IMR-90 (cell line): ENCODE measurements at regions not wholly inside any gene's neighbourhood (a gene's known extent, or its start where the extent isn't known, plus 50 kb on each side); places are given as distances from the start of the nearest gene placed in this dataset.

ENCODE experiments used
- ATAC-seq: fragments of 200-7000 bp; cut with Tn5 transposase; 2 replicates; pipeline ENCODE4 v1.9.1; 2020; ENCODE audit warnings: low read depth, mild to moderate bottlenecking, moderate library complexity
- BruUV-seq: library from RNA; stranded (reverse); fragments of 400-500 nt; replicated peaks from 2 replicates; lab custom pipeline; 2021; lab: Mats Ljungman, UMichigan
- CTCF ChIA-PET: fragments of 300-600 bp; formaldehyde crosslinking; extraction: SDS; loops from one replicate; lab custom pipeline; 2021; ENCODE audit warnings: antibody characterized with exemption; lab: Yijun Ruan, JAX
- POLR2A ChIA-PET: fragments of 300-600 bp; sonication (Branson Sonifier 250); formaldehyde crosslinking; loops from one replicate; lab custom pipeline; 2022; ENCODE audit warnings: antibody characterized with exemption; ENCODE audit not compliant: unreplicated experiment; lab: Charles Lee
- DNase-seq: peaks from one replicate; pipeline ENCODE4 v3.0.0; 2013
- H2AFZ ChIP-seq: replicated peaks from 2 replicates; pipeline ENCODE3; 2013; ENCODE audit warnings: low read length, mild to moderate bottlenecking; ENCODE audit not compliant: poor library complexity
- H2AK5ac ChIP-seq: 2 replicates; pipeline ENCODE4 v1.6.1; 2013; ENCODE audit warnings: low read depth, low read length, inconsistent platforms
- H2AK9ac ChIP-seq: replicated peaks from 2 replicates; pipeline ENCODE3; 2013; ENCODE audit warnings: mild to moderate bottlenecking, low read depth, low read length, moderate library complexity; ENCODE audit not compliant: poor library complexity
- H2BK120ac ChIP-seq: 2 replicates; pipeline ENCODE4 v1.6.1; 2013; ENCODE audit warnings: low read depth, low read length, inconsistent platforms
- H2BK15ac ChIP-seq: 3 replicates; pipeline ENCODE4 v1.6.1; 2013; ENCODE audit warnings: low read depth, low read length, inconsistent platforms
- H2BK20ac ChIP-seq: 2 replicates; pipeline ENCODE4 v1.6.1; 2013; ENCODE audit warnings: low read depth, mild to moderate bottlenecking, inconsistent platforms, low read length, moderate library complexity
- H2BK5ac ChIP-seq: 2 replicates; pipeline ENCODE4 v1.6.1; 2013; ENCODE audit warnings: mild to moderate bottlenecking, low read depth, low read length, inconsistent platforms; ENCODE audit not compliant: poor library complexity, severe bottlenecking
- H3K14ac ChIP-seq: replicated peaks from 2 replicates; pipeline ENCODE4 v1.6.1; 2013; ENCODE audit warnings: low read depth, low read length, inconsistent platforms
- H3K18ac ChIP-seq: 2 replicates; pipeline ENCODE4 v1.6.1; 2013; ENCODE audit warnings: low read depth, low read length, control low read depth
- H3K23ac ChIP-seq: 2 replicates; pipeline ENCODE4 v1.6.1; 2013; ENCODE audit warnings: low read depth, low read length, inconsistent platforms
- H3K27ac ChIP-seq: 2 replicates; pipeline ENCODE4 v1.5.1; 2013; ENCODE audit warnings: mild to moderate bottlenecking, control low read depth, low read length; ENCODE audit not compliant: insufficient read depth
- H3K27me3 ChIP-seq: 2 replicates; pipeline ENCODE4 v1.6.1; 2013; ENCODE audit warnings: low read length; ENCODE audit not compliant: control insufficient read depth, insufficient read depth
- H3K36me3 ChIP-seq: 2 replicates; pipeline ENCODE4 v1.6.1; 2013; ENCODE audit warnings: low read length, mixed read lengths; ENCODE audit not compliant: control insufficient read depth, insufficient read depth
- H3K4ac ChIP-seq: 2 replicates; pipeline ENCODE4 v1.6.1; 2013; ENCODE audit warnings: low read depth, low read length, inconsistent platforms
- H3K4me1 ChIP-seq: 2 replicates; pipeline ENCODE4 v1.6.1; 2013; ENCODE audit warnings: low read length, mixed read lengths; ENCODE audit not compliant: control insufficient read depth, insufficient read depth
- H3K4me2 ChIP-seq: 2 replicates; pipeline ENCODE4 v1.6.1; 2013; ENCODE audit warnings: low read depth, mild to moderate bottlenecking, control low read depth, low read length, moderate library complexity
- H3K4me3 ChIP-seq: 2 replicates; pipeline ENCODE4 v1.5.1; 2013; ENCODE audit warnings: low read depth, mild to moderate bottlenecking, control low read depth, low read length, moderate library complexity; ENCODE audit not compliant: insufficient read depth
- H3K56ac ChIP-seq: 2 replicates; pipeline ENCODE4 v1.6.1; 2013; ENCODE audit warnings: low read length, inconsistent platforms; ENCODE audit not compliant: insufficient read depth; ENCODE audit errors: extremely low read depth
- H3K79me1 ChIP-seq, 2 experiments: 2 replicates each; pipeline ENCODE4 v1.6.1; 2013; ENCODE audit warnings: low read length in 2 of 2, inconsistent platforms in 1 of 2, low read depth in 1 of 2
- H3K9ac ChIP-seq: 2 replicates; pipeline ENCODE4 v1.6.1; 2013; ENCODE audit warnings: low read depth, low read length, control low read depth
- H3K9me1 ChIP-seq: 2 replicates; pipeline ENCODE4 v1.6.1; 2013; ENCODE audit warnings: low read length, inconsistent platforms; ENCODE audit not compliant: insufficient read depth
- H3K9me3 ChIP-seq: 2 replicates; pipeline ENCODE4 v1.6.1; 2013; ENCODE audit warnings: low read length; ENCODE audit not compliant: control insufficient read depth, insufficient read depth
- H4K20me1 ChIP-seq: 2 replicates; pipeline ENCODE4 v1.6.1; 2013; ENCODE audit warnings: low read length, inconsistent platforms; ENCODE audit not compliant: insufficient read depth
- H4K5ac ChIP-seq: 2 replicates; pipeline ENCODE4 v1.6.1; 2013; ENCODE audit warnings: mild to moderate bottlenecking, low read depth, low read length, control low read depth
- H4K8ac ChIP-seq, 2 experiments: 2 replicates each; pipeline ENCODE4 v1.6.1; 2013; ENCODE audit warnings: low read depth in 2 of 2, low read length in 2 of 2, control low read depth in 1 of 2, inconsistent platforms in 1 of 2
- H4K91ac ChIP-seq: 2 replicates; pipeline ENCODE4 v1.6.1; 2013; ENCODE audit warnings: low read depth, low read length, inconsistent platforms; ENCODE audit not compliant: insufficient read depth
- CEBPB ChIP-seq: IDR thresholded peaks from 2 replicates; pipeline ENCODE4 v1.6.1; 2012; ENCODE audit warnings: low read depth, low read length, improper control_type of control experiment
- CTCF ChIP-seq: conservative IDR thresholded peaks from 2 replicates; pipeline ENCODE4 v1.5.1; 2012; ENCODE audit warnings: mild to moderate bottlenecking, low read depth, low read length, improper control_type of control experiment
- ELK1 ChIP-seq: fragments of 150-350 bp; IDR thresholded peaks from 2 replicates; pipeline ENCODE4 v1.6.1; 2016; ENCODE audit warnings: low read depth, mild to moderate bottlenecking, low read length, moderate library complexity, borderline replicate concordance
- FOS ChIP-seq: fragments of 150-350 bp; IDR thresholded peaks from 2 replicates; pipeline ENCODE4 v1.6.1; 2016; ENCODE audit warnings: low read depth, low read length
- NFE2L2 ChIP-seq: fragments of 150-350 bp; IDR thresholded peaks from 2 replicates; pipeline ENCODE4 v1.6.1; 2016; ENCODE audit warnings: low read depth, mild to moderate bottlenecking, low read length
- RAD21 ChIP-seq: IDR thresholded peaks from 2 replicates; pipeline ENCODE4 v1.6.1; 2012; ENCODE audit warnings: low read length, improper control_type of control experiment
- SMC3 ChIP-seq: fragments of 150-350 bp; IDR thresholded peaks from 2 replicates; pipeline ENCODE4 v1.6.1; 2016; ENCODE audit warnings: low read depth, mild to moderate bottlenecking, antibody characterized with exemption, low read length, moderate library complexity
- USF2 ChIP-seq: fragments of 150-350 bp; IDR thresholded peaks from 2 replicates; pipeline ENCODE4 v1.6.1; 2017; ENCODE audit warnings: mild to moderate bottlenecking, antibody characterized with exemption, low read length, low read depth
- WGBS, 2 experiments: methylation state at CpG; one replicate each; pipeline versions ENCODE4 v1.1.5 to v1.1.7; 2013; ENCODE audit warnings: missing lambda C conversion rate in 2 of 2; ENCODE audit not compliant: insufficient read length in 1 of 2; ENCODE audit errors: extremely low coverage in 2 of 2; 5-methylcytosine and 5-hydroxymethylcytosine counted together
- dilution Hi-C: fragments of 300-500 bp; cut with HindIII; formaldehyde crosslinking; loops from one replicate; pipeline ENCODE4 v1.14.3; 2018; ENCODE audit warnings: low sequenced_read_pairs; ENCODE audit not compliant: unreplicated experiment
- in situ Hi-C: fragments of 300-500 bp; cut with MboI; formaldehyde crosslinking; loops from 3 replicates; pipeline ENCODE4 v1.14.3; 2019; ENCODE audit warnings: low sequenced_read_pairs, inconsistent platforms, mixed read lengths
- intact Hi-C: fragments of 100-400 bp; cut with micrococcal nuclease; formaldehyde crosslinking; loops from 2 replicates; pipeline ENCODE4 v1.10.0; 2022

- CTCF ChIA-PET, result no interaction called here
- Histone ChIP-seq H4K20me1 (no peaks in the 10 kb centered on the region), H3K18ac (no peak overlapping the region), H3K4ac (no peak overlapping the region), H2BK5ac (no peak overlapping the region), H3K56ac (no peak overlapping the region), H3K14ac (no peak overlapping the region), H2BK20ac (no peak overlapping the region), H2BK15ac (no peak overlapping the region), H3K9me1 (0 out of 2 replicates have a peak, but pooled peaks cover 6% of the 10 kb centered on the region), H3K36me3 (no peaks in the 10 kb centered on the region), H2AK9ac (no peak overlapping the region), H4K8ac (no peak overlapping the region), H2AK5ac (no peak overlapping the region), H3K9ac (no peak overlapping the region), H3K4me3 (no peak overlapping the region), H4K91ac (no peak overlapping the region), H3K4me1 (peaks cover 3% of the 10 kb centered on the region; the same call in 1 of the 2 replicates), H3K27ac (no peak overlapping the region), H3K4me2 (no peak overlapping the region), H4K5ac (no peak overlapping the region), H2BK120ac (no peak overlapping the region), H3K23ac (no peak overlapping the region), H3K9me3 (no peaks in the 10 kb centered on the region), H3K79me1 (no peaks in the 10 kb centered on the region), H3K27me3 (peaks cover 10% of the 10 kb centered on the region), H2AFZ (no peak overlapping the region)
- BruUV-seq, result no TSS peak
- intact Hi-C loops, result no loop called here
- 78% methylated on average over 6 of the region's 6 CpGs; no CpG with 5 or more reads in 1 of the 2 experiments for WGBS, 2 experiments
- in situ Hi-C loops, result loop anchor here (25.0 kb wide), 2 partner anchors 341 to 566 kb away; partner anchors contain the start of gene GPR157
- ATAC-seq (no peak), DNase-seq (no peak)
- POLR2A ChIA-PET, result no interaction called here
- no peak for TF ChIP-seq SMC3
- TF ChIP-seq CEBPB, result no peak
- TF ChIP-seq FOS, result no peak
- no peak for TF ChIP-seq USF2
- no peak for TF ChIP-seq ELK1
- no peak for TF ChIP-seq RAD21
- TF ChIP-seq NFE2L2, result no peak
- TF ChIP-seq CTCF, result no peak
- dilution Hi-C loops, result no loop called here
Measured at GRCh38 chr1:9478021-9478420, 61.2 kb upstream of the SLC25A33 start.
